GM12878 (cell line): ENCODE measurements at regions not wholly inside any gene's neighbourhood (a gene's known extent, or its start where the extent isn't known, plus 50 kb on each side); places are given as distances from the start of the nearest gene placed in this dataset.

ENCODE experiments used
- ATAC-seq: fragments of 200-7000 bp; cut with Tn5 transposase; 3 replicates; pipeline ENCODE4 v1.9.1; 2020; ENCODE audit warnings: mild to moderate bottlenecking, moderate library complexity
- BruUV-seq: library from RNA; stranded (reverse); fragments of 400-500 nt; replicated peaks from 2 replicates; lab custom pipeline; 2021; lab: Mats Ljungman, UMichigan
- CTCF ChIA-PET: fragments of 300-600 bp; sonication (Branson Sonifier 250); formaldehyde crosslinking; extraction: SDS; loops from one replicate; lab custom pipeline; 2021; ENCODE audit warnings: inconsistent platforms; lab: Yijun Ruan, JAX
- POLR2A ChIA-PET: fragments of 350-600 bp; formaldehyde crosslinking; extraction: SDS; loops from one replicate; lab custom pipeline; 2021; ENCODE audit warnings: inconsistent platforms; lab: Charles Lee
- RAD21 ChIA-PET: fragments of 300-600 bp; sonication (Branson Sonifier 250); formaldehyde crosslinking; loops from one replicate; lab custom pipeline; 2023; ENCODE audit warnings: antibody characterized with exemption; ENCODE audit not compliant: unreplicated experiment; lab: Charles Lee
- SMC1A ChIA-PET: fragments of 300-600 bp; sonication (Branson Sonifier 250); formaldehyde crosslinking; loops from one replicate; lab custom pipeline; 2023; ENCODE audit not compliant: unreplicated experiment, uncharacterized antibody; lab: Charles Lee
- DNase-seq: peaks from one replicate; pipeline ENCODE4 v3.0.0-alpha.2; 2011; ENCODE audit warnings: low read depth, low spot score
- FAIRE-seq: peaks from 3 replicates; lab custom pipeline; 2011; peaks lifted over from hg19 to GRCh38; lab: Jason Lieb, UNC
- H2AFZ ChIP-seq: 2 replicates; pipeline ENCODE4 v1.6.0; 2011; ENCODE audit warnings: low read depth, low read length, control low read depth; ENCODE audit not compliant: control insufficient read depth
- H3K27ac ChIP-seq: 2 replicates; pipeline ENCODE4 v1.5.1; 2011; ENCODE audit warnings: control low read depth; ENCODE audit not compliant: control insufficient read depth, insufficient read depth
- H3K27me3 ChIP-seq, 2 experiments: replicated peaks in 1 of 2; 2 replicates each; pipeline versions ENCODE4 v1.6.0 to v1.6.1; 2011; ENCODE audit warnings: low read length in 1 of 2; ENCODE audit not compliant: control insufficient read depth in 2 of 2, insufficient read depth in 2 of 2
- H3K36me3 ChIP-seq, 2 experiments: 2 replicates each; pipeline ENCODE4 v1.5.1; 2011; ENCODE audit warnings: low read length in 1 of 2; ENCODE audit not compliant: control insufficient read depth in 2 of 2, insufficient read depth in 2 of 2
- H3K4me1 ChIP-seq: 2 replicates; pipeline ENCODE4 v1.6.1; 2011; ENCODE audit warnings: mild to moderate bottlenecking, low read length, moderate library complexity, mixed read lengths; ENCODE audit not compliant: control insufficient read depth, insufficient read depth
- H3K4me2 ChIP-seq: 2 replicates; pipeline ENCODE4 v1.6.0; 2011; ENCODE audit warnings: control low read depth; ENCODE audit not compliant: control insufficient read depth, insufficient read depth
- H3K4me3 ChIP-seq: fragments of 200-600 bp; sonication (generic); 2 replicates; pipeline ENCODE4 v1.5.1; 2016
- H3K79me2 ChIP-seq: 2 replicates; pipeline ENCODE4 v1.6.0; 2011; ENCODE audit warnings: low read length; ENCODE audit not compliant: control insufficient read depth, insufficient read depth
- H3K9ac ChIP-seq: 2 replicates; pipeline ENCODE4 v1.8.0; 2011; ENCODE audit warnings: low read length, control low read depth, mixed read lengths; ENCODE audit not compliant: control insufficient read depth, insufficient read depth
- H3K9me3 ChIP-seq: replicated peaks from 3 replicates; pipeline ENCODE4 v1.5.1; 2011; ENCODE audit warnings: mild to moderate bottlenecking, low read length; ENCODE audit not compliant: control insufficient read depth, insufficient read depth
- H4K20me1 ChIP-seq: 2 replicates; pipeline ENCODE4 v1.6.0; 2011; ENCODE audit not compliant: control insufficient read depth, insufficient read depth
- ATF2 ChIP-seq: IDR thresholded peaks from 2 replicates; pipeline ENCODE4 v1.6.1; 2012; ENCODE audit warnings: low read length, inconsistent platforms
- CBFB ChIP-seq: IDR thresholded peaks from 2 replicates; pipeline ENCODE4 v1.6.1; 2016; ENCODE audit warnings: antibody characterized with exemption, low read depth
- CUX1 ChIP-seq: IDR thresholded peaks from 2 replicates; pipeline ENCODE4 v1.6.1; 2012; ENCODE audit warnings: improper control_type of control experiment, low read depth, low read length; ENCODE audit not compliant: insufficient replicate concordance
- IRF4 ChIP-seq: IDR thresholded peaks from 2 replicates; pipeline ENCODE4 v1.6.1; 2011; ENCODE audit warnings: low read depth, low read length
- SPI1 ChIP-seq: IDR thresholded peaks from 2 replicates; pipeline ENCODE4 v1.6.1; 2011; ENCODE audit warnings: low read depth, mild to moderate bottlenecking, low read length, moderate library complexity, borderline replicate concordance; ENCODE audit not compliant: insufficient read depth
- SUPT20H ChIP-seq: IDR thresholded peaks from 2 replicates; pipeline ENCODE4 v1.6.1; 2011; ENCODE audit warnings: low read depth, mild to moderate bottlenecking, low read length, moderate library complexity, borderline replicate concordance; ENCODE audit not compliant: control insufficient read depth
- TBL1XR1 ChIP-seq: IDR thresholded peaks from 2 replicates; pipeline ENCODE4 v1.6.1; 2012; ENCODE audit warnings: low read depth, low read length, improper control_type of control experiment
- ZNF207 ChIP-seq: fragments of 450-650 bp; IDR thresholded peaks from 2 replicates; pipeline ENCODE4 v1.6.1; 2014; ENCODE audit warnings: antibody characterized with exemption, mild to moderate bottlenecking, borderline replicate concordance
- WGBS: methylation state at CpG from one replicate; pipeline ENCODE4 v1.1.6; 2016; ENCODE audit warnings: low lambda C conversion rate; ENCODE audit not compliant: insufficient replicate concordance, insufficient coverage; ENCODE audit errors: missing lambda C conversion rate; 5-methylcytosine and 5-hydroxymethylcytosine counted together
- in situ Hi-C: fragments of 300-500 bp; cut with MboI; formaldehyde crosslinking; loops from 9 replicates; pipeline ENCODE4 v1.14.3; 2018; ENCODE audit warnings: mixed read lengths
- intact Hi-C: fragments of 100-400 bp; cut with micrococcal nuclease; formaldehyde crosslinking; loops from one replicate; pipeline ENCODE4 v1.14.2; 2022; ENCODE audit not compliant: unreplicated experiment

GRCh38 chr4:153141238-153141637 lies 63.0 kb upstream of the TRIM2 start:
- ChIA-PET SMC1A (no interaction called here), CTCF (interaction anchor here (1.0 to 1.5 kb wide), 3 partner anchors 45 to 502 kb away, joined by 3 read pairs; no protein-coding TSS in a partner anchor), POLR2A (no interaction called here), RAD21 (interaction anchor here (1.4 kb wide), 1 partner anchor 15 kb away, joined by 3 read pairs; no protein-coding TSS in a partner anchor)
- Histone ChIP-seq H3K4me2 (no peak overlapping the region), H3K4me1 (no peaks in the 10 kb centered on the region), H3K79me2 (no peaks in the 10 kb centered on the region), H4K20me1 (no peaks in the 10 kb centered on the region), H2AFZ (no peak overlapping the region), H3K27me3 (peaks cover 2 to 9% of the 10 kb centered on the region in 2 experiments; a peak in 2 of 4 replicates), H3K9me3 (no peaks in the 10 kb centered on the region), H3K4me3 (no peak overlapping the region), H3K9ac (no peak overlapping the region), H3K27ac (no peak overlapping the region), H3K36me3 (no peaks in the 10 kb centered on the region)
- TF ChIP-seq SUPT20H (no peak), CUX1 (no peak), ZNF207 (no peak), TBL1XR1 (no peak), CBFB (no peak), SPI1 (peak; percentile 41; the same call in 1 of the 2 replicates), ATF2 (no peak), IRF4 (no peak)
- ATAC-seq (peak; percentile 18; the same call in 1 of the 3 replicates), DNase-seq (no peak), FAIRE-seq (no peak)
- BruUV-seq = no TSS peak
- intact Hi-C loops = no loop called here
- WGBS = 44% methylated on average over 1 of the region's 1 CpG
- in situ Hi-C loops = loop anchor here (10.0 kb wide), 1 partner anchor 504 kb away; no protein-coding TSS in a partner anchor
